ENCODE measurements at regions not wholly inside any gene's neighbourhood (a gene's known extent, or its start where the extent isn't known, plus 50 kb on each side); places are given as distances from the start of the nearest gene placed in this dataset.

- ChIA-PET CTCF (interaction anchor here (1.0 kb wide), 1 partner anchor 8 kb away, joined by 3 read pairs; no protein-coding TSS in a partner anchor), POLR2A (no interaction called here)
- no peak for DNase-seq (ENCODE audit: low read depth, low spot score)
- H3K4me3 ChIP-seq (ENCODE audit: low read depth, low read length): no peak overlapping the region
- no peak for TF ChIP-seq CTCF (IDR thresholded peaks at IDR 0.05; ENCODE audit: insufficient read depth, low read length, missing control alignments)
Observed at GRCh38 chr7:17471325-17471724, 172.9 kb downstream of the AHR start.

GRCh38 chr7:17472518-17472917, 174.1 kb downstream of the AHR start:
- no peak overlapping the region for H3K4me3 ChIP-seq (ENCODE audit: low read depth, low read length)
- TF ChIP-seq CTCF (IDR thresholded peaks at IDR 0.05; ENCODE audit: insufficient read depth, low read length, missing control alignments): no peak
- DNase-seq (ENCODE audit: low read depth, low spot score): no peak
- CTCF ChIA-PET: no interaction called here
- POLR2A ChIA-PET: no interaction called here

- no peak for TF ChIP-seq CTCF (IDR thresholded peaks at IDR 0.05; ENCODE audit: insufficient read depth, low read length, missing control alignments)
- ChIA-PET CTCF (no interaction called here), POLR2A (no interaction called here)
- no peak overlapping the region for H3K4me3 ChIP-seq (ENCODE audit: low read depth, low read length)
- DNase-seq (ENCODE audit: low read depth, low spot score): no peak
Observed at GRCh38 chr7:17472939-17473338, 174.5 kb downstream of the AHR start.

- TF ChIP-seq CTCF (IDR thresholded peaks at IDR 0.05; ENCODE audit: insufficient read depth, low read length, missing control alignments): no peak
- ChIA-PET POLR2A (no interaction called here), CTCF (no interaction called here)
- DNase-seq (ENCODE audit: low read depth, low spot score): no peak
- H3K4me3 ChIP-seq (ENCODE audit: low read depth, low read length): no peak overlapping the region
Observed at GRCh38 chr7:17474724-17475344, 176.4 kb downstream of the AHR start.

- CTCF ChIA-PET: interaction anchor here (0.9 kb wide), 1 partner anchor 42 kb away, joined by 3 read pairs; no protein-coding TSS in a partner anchor
- H3K4me3 ChIP-seq (ENCODE audit: low read depth, low read length): no peak overlapping the region
- no peak for DNase-seq (ENCODE audit: low read depth, low spot score)
- POLR2A ChIA-PET: no interaction called here
- no peak for TF ChIP-seq CTCF (IDR thresholded peaks at IDR 0.05; ENCODE audit: insufficient read depth, low read length, missing control alignments)
Observed at GRCh38 chr7:17477182-17477581, 178.7 kb downstream of the AHR start.

GRCh38 chr7:17481118-17481517, 182.7 kb downstream of the AHR start:
- POLR2A ChIA-PET: no interaction called here
- DNase-seq (ENCODE audit: low read depth, low spot score): no peak
- CTCF ChIA-PET: no interaction called here
- no peak overlapping the region for H3K4me3 ChIP-seq (ENCODE audit: low read depth, low read length)
- TF ChIP-seq CTCF (IDR thresholded peaks at IDR 0.05; ENCODE audit: insufficient read depth, low read length, missing control alignments): no peak

All from AG04449 (cell line).